Neural progenitor cell (in vitro differentiated cells): ENCODE measurements at regions not wholly inside any gene's neighbourhood (a gene's known extent, or its start where the extent isn't known, plus 50 kb on each side); places are given as distances from the start of the nearest gene placed in this dataset.

Source experiments
- EZH2 ChIP-seq: fragments of 200-600 bp; sonication (generic); IDR thresholded peaks from 2 replicates; pipeline ENCODE4 v1.6.1; 2017; ENCODE audit warnings: antibody characterized with exemption, mild to moderate bottlenecking, moderate library complexity
- TF ChIP-seq, protein P1 (sequence below): fragments of 200-600 bp; sonication (generic); IDR thresholded peaks from 2 replicates; pipeline ENCODE4 v1.5.1; 2017; ENCODE audit warnings: antibody characterized with exemption, mild to moderate bottlenecking

DNA sequence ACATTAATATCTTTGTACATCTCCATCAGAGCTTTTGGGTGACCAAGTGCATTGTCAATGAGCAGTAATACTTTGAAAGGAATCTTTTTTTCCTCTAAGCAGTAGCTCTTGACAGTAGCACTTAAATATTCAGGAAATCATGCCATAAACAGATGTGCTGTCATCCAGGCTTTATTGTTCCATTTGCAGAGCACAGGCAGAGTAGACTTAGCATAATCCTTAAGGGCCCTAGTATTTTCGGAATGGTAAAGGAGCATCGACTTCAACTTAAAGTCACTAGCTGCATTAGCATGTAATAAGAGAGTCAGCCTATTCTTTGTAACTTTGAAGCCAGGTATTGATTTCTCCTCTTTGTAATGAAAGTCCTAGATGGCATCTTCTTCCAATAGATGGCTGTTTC lies 121.8 kb upstream of the CWC22 start:
- TF ChIP-seq, protein P1, sequence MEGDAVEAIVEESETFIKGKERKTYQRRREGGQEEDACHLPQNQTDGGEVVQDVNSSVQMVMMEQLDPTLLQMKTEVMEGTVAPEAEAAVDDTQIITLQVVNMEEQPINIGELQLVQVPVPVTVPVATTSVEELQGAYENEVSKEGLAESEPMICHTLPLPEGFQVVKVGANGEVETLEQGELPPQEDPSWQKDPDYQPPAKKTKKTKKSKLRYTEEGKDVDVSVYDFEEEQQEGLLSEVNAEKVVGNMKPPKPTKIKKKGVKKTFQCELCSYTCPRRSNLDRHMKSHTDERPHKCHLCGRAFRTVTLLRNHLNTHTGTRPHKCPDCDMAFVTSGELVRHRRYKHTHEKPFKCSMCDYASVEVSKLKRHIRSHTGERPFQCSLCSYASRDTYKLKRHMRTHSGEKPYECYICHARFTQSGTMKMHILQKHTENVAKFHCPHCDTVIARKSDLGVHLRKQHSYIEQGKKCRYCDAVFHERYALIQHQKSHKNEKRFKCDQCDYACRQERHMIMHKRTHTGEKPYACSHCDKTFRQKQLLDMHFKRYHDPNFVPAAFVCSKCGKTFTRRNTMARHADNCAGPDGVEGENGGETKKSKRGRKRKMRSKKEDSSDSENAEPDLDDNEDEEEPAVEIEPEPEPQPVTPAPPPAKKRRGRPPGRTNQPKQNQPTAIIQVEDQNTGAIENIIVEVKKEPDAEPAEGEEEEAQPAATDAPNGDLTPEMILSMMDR: no peak
- TF ChIP-seq EZH2: no peak
